ENCODE measurements at regions not wholly inside any gene's neighbourhood (a gene's known extent, or its start where the extent isn't known, plus 50 kb on each side); places are given as distances from the start of the nearest gene placed in this dataset.

DNA sequence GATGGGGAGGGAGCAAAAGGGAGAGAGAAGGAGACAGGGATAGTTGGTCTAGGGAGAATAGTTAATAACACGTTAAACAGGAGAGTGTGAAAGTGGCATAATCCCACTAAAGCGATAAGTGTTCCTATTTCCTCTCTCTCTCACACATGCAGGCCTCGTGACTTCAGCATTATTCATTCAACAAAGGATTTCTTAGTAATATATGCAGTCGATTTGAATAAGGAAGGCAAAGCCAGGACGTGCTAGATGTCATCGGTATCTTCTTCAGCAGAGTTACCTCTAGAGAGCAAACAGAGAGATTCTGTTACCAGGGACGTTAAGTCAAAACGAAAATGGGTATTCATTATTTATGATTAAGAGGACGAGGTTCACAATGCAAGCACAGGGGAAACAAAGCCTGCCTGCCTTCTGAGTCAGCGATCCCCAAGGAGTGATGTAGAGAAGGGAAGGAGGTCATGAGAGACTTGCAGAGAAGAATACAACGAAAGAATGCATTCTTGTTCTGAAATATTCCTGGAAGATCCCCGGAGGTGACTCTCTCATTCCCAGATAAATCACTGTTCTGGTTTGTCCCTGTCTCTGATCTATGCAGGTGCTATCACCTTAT is 1048.4 kb downstream of the NLGN4X start (continued):
- TF ChIP-seq ZNF462 (CRISPR knock-in tag; IDR thresholded peaks at IDR 0.05) (no peak), JUNB (IDR thresholded peaks at IDR 0.05; ENCODE audit: unreplicated experiment) (no peak)
- TF ChIP-seq, protein P1, sequence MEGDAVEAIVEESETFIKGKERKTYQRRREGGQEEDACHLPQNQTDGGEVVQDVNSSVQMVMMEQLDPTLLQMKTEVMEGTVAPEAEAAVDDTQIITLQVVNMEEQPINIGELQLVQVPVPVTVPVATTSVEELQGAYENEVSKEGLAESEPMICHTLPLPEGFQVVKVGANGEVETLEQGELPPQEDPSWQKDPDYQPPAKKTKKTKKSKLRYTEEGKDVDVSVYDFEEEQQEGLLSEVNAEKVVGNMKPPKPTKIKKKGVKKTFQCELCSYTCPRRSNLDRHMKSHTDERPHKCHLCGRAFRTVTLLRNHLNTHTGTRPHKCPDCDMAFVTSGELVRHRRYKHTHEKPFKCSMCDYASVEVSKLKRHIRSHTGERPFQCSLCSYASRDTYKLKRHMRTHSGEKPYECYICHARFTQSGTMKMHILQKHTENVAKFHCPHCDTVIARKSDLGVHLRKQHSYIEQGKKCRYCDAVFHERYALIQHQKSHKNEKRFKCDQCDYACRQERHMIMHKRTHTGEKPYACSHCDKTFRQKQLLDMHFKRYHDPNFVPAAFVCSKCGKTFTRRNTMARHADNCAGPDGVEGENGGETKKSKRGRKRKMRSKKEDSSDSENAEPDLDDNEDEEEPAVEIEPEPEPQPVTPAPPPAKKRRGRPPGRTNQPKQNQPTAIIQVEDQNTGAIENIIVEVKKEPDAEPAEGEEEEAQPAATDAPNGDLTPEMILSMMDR (conservative IDR thresholded peaks at IDR 0.05; ENCODE audit: low read depth in 2 of 2) = no peak

- H3K36me3 Mint-ChIP-seq (ENCODE audit: low read depth) = no peaks in the 10 kb centered on the region; the same call in 2 of the 3 replicates
- Histone ChIP-seq H3K4me3 (no peak overlapping the region), H3K27me3 (ENCODE audit: insufficient read depth) (no peaks in the 10 kb centered on the region), H2AFZ (no peak overlapping the region), H3K9me2 (ENCODE audit: insufficient read depth) (no peaks in the 10 kb centered on the region), H3K79me2 (replicated peaks; ENCODE audit: insufficient read depth) (no peaks in the 10 kb centered on the region), H3K4me1 (ENCODE audit: insufficient read depth) (no peaks in the 10 kb centered on the region), H3K4me2 (no peak overlapping the region), H4K20me1 (replicated peaks; ENCODE audit: insufficient read depth) (no peaks in the 10 kb centered on the region), H3K36me3 (ENCODE audit: insufficient read depth) (no peaks in the 10 kb centered on the region), H3F3A (replicated peaks; ENCODE audit: low read depth) (no peaks in the 10 kb centered on the region), H3K27ac (ENCODE audit: low read depth) (no peak overlapping the region)
- TF ChIP-seq, protein P1 (conservative IDR thresholded peaks at IDR 0.05; ENCODE audit: low read depth in 2 of 2) = no peak
- TF ChIP-seq, protein P2, sequence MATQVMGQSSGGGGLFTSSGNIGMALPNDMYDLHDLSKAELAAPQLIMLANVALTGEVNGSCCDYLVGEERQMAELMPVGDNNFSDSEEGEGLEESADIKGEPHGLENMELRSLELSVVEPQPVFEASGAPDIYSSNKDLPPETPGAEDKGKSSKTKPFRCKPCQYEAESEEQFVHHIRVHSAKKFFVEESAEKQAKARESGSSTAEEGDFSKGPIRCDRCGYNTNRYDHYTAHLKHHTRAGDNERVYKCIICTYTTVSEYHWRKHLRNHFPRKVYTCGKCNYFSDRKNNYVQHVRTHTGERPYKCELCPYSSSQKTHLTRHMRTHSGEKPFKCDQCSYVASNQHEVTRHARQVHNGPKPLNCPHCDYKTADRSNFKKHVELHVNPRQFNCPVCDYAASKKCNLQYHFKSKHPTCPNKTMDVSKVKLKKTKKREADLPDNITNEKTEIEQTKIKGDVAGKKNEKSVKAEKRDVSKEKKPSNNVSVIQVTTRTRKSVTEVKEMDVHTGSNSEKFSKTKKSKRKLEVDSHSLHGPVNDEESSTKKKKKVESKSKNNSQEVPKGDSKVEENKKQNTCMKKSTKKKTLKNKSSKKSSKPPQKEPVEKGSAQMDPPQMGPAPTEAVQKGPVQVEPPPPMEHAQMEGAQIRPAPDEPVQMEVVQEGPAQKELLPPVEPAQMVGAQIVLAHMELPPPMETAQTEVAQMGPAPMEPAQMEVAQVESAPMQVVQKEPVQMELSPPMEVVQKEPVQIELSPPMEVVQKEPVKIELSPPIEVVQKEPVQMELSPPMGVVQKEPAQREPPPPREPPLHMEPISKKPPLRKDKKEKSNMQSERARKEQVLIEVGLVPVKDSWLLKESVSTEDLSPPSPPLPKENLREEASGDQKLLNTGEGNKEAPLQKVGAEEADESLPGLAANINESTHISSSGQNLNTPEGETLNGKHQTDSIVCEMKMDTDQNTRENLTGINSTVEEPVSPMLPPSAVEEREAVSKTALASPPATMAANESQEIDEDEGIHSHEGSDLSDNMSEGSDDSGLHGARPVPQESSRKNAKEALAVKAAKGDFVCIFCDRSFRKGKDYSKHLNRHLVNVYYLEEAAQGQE (IDR thresholded peaks at IDR 0.05; ENCODE audit: unreplicated experiment) = no peak
- no peak for TF ChIP-seq ZNF331 (CRISPR knock-in tag; IDR thresholded peaks at IDR 0.05; ENCODE audit: low read depth)
- no peak for TF ChIP-seq EZH2 (IDR thresholded peaks at IDR 0.05; ENCODE audit: low read depth, unreplicated experiment)
- no peaks in the 10 kb centered on the region for H3K4me1 Mint-ChIP-seq
- ATAC-seq (no peak), DNase-seq (ENCODE audit: low spot score) (no peak)
- no peak overlapping the region for H3K4me3 Mint-ChIP-seq
- no peaks in the 10 kb centered on the region for H3K27me3 Mint-ChIP-seq (ENCODE audit: insufficient read depth, low read depth, poor library complexity)
- H3K27ac Mint-ChIP-seq = no peak overlapping the region
- H3K9me3 Mint-ChIP-seq = 0 out of 3 replicates have a peak, but pooled peaks cover 2% of the 10 kb centered on the region
Measured at GRCh38 chrX:5176766-5177165, 1051.9 kb downstream of the NLGN4X start.
